Mucosa of rectum (tissue), 2 donors: ENCODE measurements at regions not wholly inside any gene's neighbourhood (a gene's known extent, or its start where the extent isn't known, plus 50 kb on each side); places are given as distances from the start of the nearest gene placed in this dataset.

Experiments
- H3K27ac ChIP-seq, 2 donors: one replicate each; pipeline ENCODE4 v1.7.0; 2013; ENCODE audit warnings: inconsistent platforms in 2 of 2, low read depth in 2 of 2, low read length in 2 of 2
- H3K27me3 ChIP-seq, 2 donors: one replicate each; pipeline ENCODE4 v1.7.0; 2013; ENCODE audit warnings: low read length in 2 of 2; ENCODE audit not compliant: control insufficient read depth in 2 of 2, insufficient read depth in 2 of 2
- H3K36me3 ChIP-seq, 2 donors: one replicate each; pipeline ENCODE4 v1.7.0; 2013; ENCODE audit warnings: low read length in 2 of 2; ENCODE audit not compliant: control insufficient read depth in 2 of 2, insufficient read depth in 2 of 2
- H3K4me1 ChIP-seq, 2 donors: one replicate each; pipeline ENCODE4 v1.7.0; 2013; ENCODE audit warnings: low read length in 2 of 2, mild to moderate bottlenecking in 1 of 2; ENCODE audit not compliant: control insufficient read depth in 2 of 2, insufficient read depth in 2 of 2
- H3K4me3 ChIP-seq, 2 donors: one replicate each; pipeline ENCODE4 v1.7.0; 2013; ENCODE audit warnings: low read length in 2 of 2
- H3K9ac ChIP-seq, 2 donors: one replicate each; pipeline ENCODE4 v1.7.0; 2013; ENCODE audit warnings: low read length in 2 of 2, low read depth in 1 of 2, mild to moderate bottlenecking in 1 of 2
- H3K9me3 ChIP-seq, 2 donors: one replicate each; pipeline ENCODE4 v1.7.0; 2013; ENCODE audit warnings: low read length in 2 of 2; ENCODE audit not compliant: control insufficient read depth in 2 of 2
- donor health status: healthy.
- donor health status: Normal muscosa, but diverticular disease.

DNA sequence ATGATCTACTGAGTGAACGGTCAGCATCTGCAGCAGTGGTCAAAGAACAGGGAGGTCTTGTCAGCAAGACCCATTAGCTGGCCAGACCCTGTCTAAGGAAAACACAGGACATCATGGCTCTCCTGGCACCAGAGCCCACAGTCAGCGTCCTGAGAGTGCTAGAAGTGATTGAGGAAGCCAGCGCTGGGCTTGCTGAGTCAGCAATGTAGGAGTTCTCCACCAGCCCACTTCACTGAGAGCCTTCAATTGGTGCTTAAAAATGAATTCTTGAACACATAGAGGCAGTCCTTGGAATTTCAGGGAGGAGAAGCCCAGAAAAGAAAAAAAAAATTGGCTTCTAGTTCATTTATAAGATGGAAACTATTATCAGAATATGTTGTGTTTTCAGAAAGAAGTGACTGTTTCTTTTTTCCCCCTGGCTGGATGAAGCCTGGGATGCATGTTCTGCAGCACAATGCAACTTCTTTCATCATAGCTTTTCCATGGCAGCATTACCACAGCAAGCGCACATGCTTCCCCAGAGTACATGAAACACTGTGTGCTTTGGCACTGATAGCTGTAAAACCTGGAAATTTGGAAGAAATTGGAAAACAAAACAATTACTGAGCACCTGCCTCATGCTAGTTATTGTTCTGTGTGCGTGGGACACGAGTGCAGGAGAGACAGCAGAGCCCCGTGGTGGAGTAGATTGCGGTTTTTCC is 899.9 kb downstream of the C6orf118 start:
- H3K4me1 ChIP-seq, result no peaks in the 10 kb centered on the region
- H3K4me3 ChIP-seq, result no peak overlapping the region
- no peaks in the 10 kb centered on the region for H3K36me3 ChIP-seq
- H3K9me3 ChIP-seq, result peaks cover 9 to 13% of the 10 kb centered on the region in 2 donors
- no peak overlapping the region for H3K27ac ChIP-seq
- H3K27me3 ChIP-seq, result no peaks in the 10 kb centered on the region
- H3K9ac ChIP-seq, result no peak overlapping the region

DNA sequence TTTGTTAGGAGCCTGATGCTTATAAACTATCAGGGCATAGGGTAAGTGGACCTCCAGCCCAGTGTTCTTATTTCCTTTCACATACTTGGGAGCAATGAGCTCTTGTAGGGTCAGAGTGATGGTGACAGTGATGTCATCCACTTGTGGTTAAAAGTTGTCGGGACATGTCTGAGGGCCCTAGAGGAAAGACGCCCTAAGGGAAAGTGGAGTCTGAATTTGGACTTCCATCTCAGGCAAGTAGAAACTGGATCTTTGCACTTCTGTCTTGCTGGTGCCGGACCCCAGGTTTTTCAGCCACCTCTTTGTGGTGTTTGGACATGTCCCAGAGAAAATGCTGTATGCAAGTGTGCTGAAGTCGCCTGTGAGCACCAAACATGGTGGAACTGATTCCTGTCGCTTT is 900.5 kb downstream of the C6orf118 start:
- no peaks in the 10 kb centered on the region for H3K4me1 ChIP-seq
- no peak overlapping the region for H3K4me3 ChIP-seq
- peaks cover 9 to 13% of the 10 kb centered on the region in 2 donors for H3K9me3 ChIP-seq
- H3K9ac ChIP-seq, result no peak overlapping the region
- no peak overlapping the region for H3K27ac ChIP-seq
- H3K27me3 ChIP-seq, result no peaks in the 10 kb centered on the region
- no peaks in the 10 kb centered on the region for H3K36me3 ChIP-seq

DNA sequence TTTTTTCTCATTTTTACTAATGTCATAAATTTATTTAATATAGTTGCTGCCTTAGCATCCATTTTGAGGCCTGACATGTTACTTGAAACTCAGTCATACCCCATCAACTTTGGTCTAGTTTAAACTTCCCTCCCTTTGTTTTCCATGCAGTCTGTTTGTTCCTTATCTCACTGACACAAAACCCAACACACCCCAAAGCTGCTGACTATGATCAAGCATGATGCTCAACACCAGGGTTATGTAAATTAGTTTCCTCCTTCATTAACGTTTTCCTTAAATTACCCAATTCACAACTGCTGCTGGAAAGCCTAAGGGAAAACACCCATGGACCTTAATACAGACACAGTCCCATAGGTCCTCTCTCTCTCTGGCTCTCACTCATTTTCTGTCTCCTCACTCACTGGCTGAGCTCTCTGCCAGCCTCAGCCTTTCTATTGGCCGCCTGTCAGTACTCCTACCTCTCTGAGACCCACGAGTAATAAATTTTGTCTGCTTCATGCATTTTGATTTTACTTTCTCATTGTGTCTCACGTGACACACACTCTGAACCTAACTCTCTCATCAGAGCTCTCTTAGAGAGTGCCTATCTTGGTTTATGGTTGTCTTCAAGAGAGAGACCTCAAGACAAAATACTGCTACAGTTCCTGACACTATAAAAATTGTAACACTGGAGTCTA is 904.5 kb downstream of the C6orf118 start:
- H3K27ac ChIP-seq, result no peak overlapping the region

DNA sequence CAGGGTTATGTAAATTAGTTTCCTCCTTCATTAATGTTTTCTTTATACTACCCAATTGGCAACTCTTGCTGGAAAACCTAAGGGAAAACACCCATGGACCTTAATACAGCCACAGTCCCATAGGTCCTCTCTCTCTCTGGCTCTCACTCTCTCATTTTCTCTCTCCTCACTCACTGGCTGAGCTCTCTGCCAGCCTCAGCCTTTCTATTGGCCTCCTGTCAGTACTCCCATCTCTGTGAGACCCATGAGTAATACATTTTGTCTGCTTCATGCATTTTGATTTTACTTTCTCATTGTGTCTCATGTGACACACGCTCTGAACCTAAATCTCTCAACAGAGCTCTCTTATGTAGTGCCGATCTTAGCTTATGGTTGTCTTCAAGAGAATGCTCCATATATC is 907.5 kb downstream of the C6orf118 start:
- Histone ChIP-seq H3K4me3 (no peak overlapping the region), H3K27me3 (no peaks in the 10 kb centered on the region), H3K9me3 (peaks cover 5 to 11% of the 10 kb centered on the region in 2 donors), H3K4me1 (no peaks in the 10 kb centered on the region), H3K9ac (no peak overlapping the region), H3K36me3 (no peaks in the 10 kb centered on the region), H3K27ac (no peak overlapping the region)

More for the DNA sequence above, 904.5 kb downstream of the C6orf118 start:
- Histone ChIP-seq H3K4me3 (no peak overlapping the region), H3K9ac (no peak overlapping the region), H3K4me1 (no peaks in the 10 kb centered on the region), H3K27me3 (no peaks in the 10 kb centered on the region), H3K9me3 (peaks cover 9 to 11% of the 10 kb centered on the region in 2 donors), H3K36me3 (no peaks in the 10 kb centered on the region)

DNA sequence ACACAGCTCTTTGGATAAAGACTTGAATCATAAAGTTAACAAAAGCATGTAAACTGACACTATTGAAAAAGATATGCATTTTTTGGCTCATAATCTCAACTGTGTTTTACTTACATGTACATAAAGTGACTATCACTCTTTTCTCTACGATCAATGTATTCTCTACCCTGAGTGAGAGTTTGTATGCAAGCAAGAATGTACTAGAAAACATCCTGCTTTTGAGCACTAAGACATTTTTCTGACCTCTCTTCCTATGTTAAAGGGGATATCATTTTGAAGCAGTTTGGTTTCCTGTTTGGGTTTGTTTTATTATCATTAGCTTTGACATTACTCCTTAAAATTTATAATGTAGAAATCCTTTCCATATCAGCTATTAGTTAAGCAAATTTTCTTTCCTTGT is 910.8 kb downstream of the C6orf118 start:
- H3K9ac ChIP-seq, result no peak overlapping the region
- H3K4me3 ChIP-seq, result no peak overlapping the region
- no peaks in the 10 kb centered on the region for H3K9me3 ChIP-seq
- H3K36me3 ChIP-seq, result no peaks in the 10 kb centered on the region
- H3K4me1 ChIP-seq, result no peaks in the 10 kb centered on the region
- H3K27ac ChIP-seq, result no peak overlapping the region
- no peaks in the 10 kb centered on the region for H3K27me3 ChIP-seq

DNA sequence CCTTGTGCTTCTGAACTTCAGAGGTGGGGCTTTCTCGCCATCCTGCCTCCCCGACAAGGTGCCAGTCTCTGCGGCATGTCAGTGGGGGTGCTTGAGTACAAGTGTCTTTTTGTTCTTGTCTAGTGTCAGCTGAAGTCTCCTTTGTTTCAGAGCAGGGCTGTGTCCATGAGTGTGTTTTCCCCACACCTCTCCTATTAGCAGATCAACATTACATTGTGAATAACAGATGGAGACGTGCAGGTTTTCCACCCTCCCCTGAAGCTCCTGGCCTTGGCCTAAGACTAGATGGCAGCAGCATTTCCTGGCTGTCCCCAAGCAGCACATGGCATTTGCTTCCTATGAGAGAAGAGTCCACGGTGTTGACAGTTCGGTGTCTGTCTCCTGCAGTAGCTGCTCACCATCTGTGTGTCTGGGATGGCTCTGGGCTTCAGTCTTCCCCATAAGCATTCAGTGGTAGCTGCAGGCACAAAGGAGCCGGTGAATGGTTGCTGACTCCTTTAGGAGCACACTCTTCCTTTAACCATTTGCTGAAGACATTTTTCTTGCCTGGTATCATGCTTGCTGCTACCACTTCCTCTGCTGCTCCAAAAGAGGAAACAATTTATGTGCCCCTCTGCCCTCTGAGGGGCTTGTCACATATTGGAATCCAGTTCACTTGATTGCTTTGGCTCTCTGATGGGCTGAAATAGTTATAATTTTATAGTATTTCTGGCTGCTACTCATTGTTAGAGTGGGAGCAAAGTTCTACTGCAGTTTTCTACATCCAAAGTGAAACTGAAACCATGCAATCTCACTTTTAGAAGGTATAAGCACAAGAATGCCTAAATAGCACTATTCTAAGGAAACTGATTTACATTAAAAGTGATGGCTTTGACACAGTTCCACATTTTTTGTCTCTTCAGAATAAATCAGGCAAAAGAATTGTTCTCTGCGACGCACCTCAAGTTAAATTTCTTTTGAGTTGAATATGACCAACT is 913.0 kb downstream of the C6orf118 start:
- H3K36me3 ChIP-seq, result no peaks in the 10 kb centered on the region
- peak overlapping the region in 1 of 2 donors; percentile 52 for H3K4me3 ChIP-seq
- no peaks in the 10 kb centered on the region for H3K27me3 ChIP-seq
- no peaks in the 10 kb centered on the region for H3K9me3 ChIP-seq
- H3K9ac ChIP-seq, result no peak overlapping the region
- no peak overlapping the region for H3K27ac ChIP-seq
- H3K4me1 ChIP-seq, result no peaks in the 10 kb centered on the region

DNA sequence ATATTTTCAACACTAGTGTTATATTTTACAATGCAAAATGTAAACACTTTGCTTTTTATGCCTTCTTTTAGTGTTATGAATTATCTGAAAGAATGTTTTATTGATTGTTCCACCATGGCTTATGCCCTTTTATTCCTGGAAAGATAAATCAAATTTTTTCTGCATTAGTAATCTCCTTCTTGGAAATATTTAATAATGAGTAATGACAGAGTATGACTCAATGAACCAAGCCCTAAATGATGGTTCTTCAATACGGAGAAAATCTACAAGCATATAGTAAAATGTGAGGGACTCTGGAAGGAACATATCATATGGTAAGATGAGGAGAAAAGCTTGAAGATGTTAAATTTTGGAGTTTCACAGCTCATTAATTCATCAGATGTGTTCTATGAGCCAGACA is 929.6 kb downstream of the C6orf118 start:
- Histone ChIP-seq H3K27me3 (no peaks in the 10 kb centered on the region), H3K27ac (no peak overlapping the region), H3K9ac (no peak overlapping the region), H3K4me1 (no peaks in the 10 kb centered on the region), H3K9me3 (peaks cover 0 to 2% of the 10 kb centered on the region in 2 donors), H3K36me3 (no peaks in the 10 kb centered on the region), H3K4me3 (no peak overlapping the region)

DNA sequence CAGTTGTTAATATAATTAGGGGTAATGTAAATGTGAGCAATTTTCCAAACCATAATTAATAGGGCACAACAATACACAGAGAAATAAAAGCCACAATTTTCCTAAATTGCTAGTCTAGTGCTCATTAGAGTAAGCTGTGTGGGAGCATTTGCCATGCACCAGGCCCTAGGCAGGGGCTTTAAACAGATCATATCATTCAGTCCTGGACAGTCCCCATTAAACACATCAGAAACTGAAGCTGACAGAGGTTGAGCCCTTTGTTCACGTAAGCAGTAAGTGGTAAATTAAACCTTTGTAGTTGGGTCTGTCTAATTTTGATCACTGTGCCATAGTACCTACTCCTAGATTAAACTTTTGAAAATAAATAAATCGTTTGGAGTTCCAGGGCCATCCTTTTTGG is 931.1 kb downstream of the C6orf118 start:
- Histone ChIP-seq H3K9ac (no peak overlapping the region), H3K4me3 (no peak overlapping the region), H3K27ac (no peak overlapping the region), H3K27me3 (no peaks in the 10 kb centered on the region), H3K9me3 (no peaks in the 10 kb centered on the region), H3K4me1 (no peaks in the 10 kb centered on the region), H3K36me3 (no peaks in the 10 kb centered on the region)

DNA sequence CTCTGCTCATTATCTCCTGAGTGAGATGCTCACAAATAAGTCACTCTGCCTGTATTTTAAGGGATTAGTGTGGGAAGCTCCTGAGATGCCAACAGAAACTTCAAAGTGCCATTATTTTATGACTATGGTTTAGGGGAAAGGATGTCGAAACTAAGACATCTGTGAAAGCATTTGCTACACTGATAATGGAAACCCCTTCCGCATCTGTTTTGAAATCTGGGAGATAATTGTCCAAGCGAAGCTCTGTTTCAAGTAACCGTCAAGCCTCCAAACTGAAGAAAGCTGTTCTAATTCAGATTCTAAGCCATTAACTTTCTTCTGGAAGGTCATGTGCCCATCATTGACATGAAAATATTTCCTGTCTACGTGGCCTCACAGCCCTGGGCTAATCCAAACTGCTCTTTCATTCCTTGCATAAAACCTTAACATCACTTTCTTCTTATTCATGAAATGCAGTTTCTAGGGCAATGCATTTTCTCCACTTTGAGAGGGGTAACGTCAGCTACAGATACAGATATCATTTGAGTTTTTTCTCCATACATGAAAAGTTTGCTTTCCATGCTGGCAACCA is 932.0 kb downstream of the C6orf118 start:
- Histone ChIP-seq H3K36me3 (no peaks in the 10 kb centered on the region), H3K9ac (no peak overlapping the region), H3K27ac (no peak overlapping the region), H3K9me3 (no peaks in the 10 kb centered on the region), H3K4me1 (no peaks in the 10 kb centered on the region), H3K4me3 (no peak overlapping the region), H3K27me3 (no peaks in the 10 kb centered on the region)
